H1 (cell line): ENCODE measurements at regions not wholly inside any gene's neighbourhood (a gene's known extent, or its start where the extent isn't known, plus 50 kb on each side); places are given as distances from the start of the nearest gene placed in this dataset.

Source experiments
- CTCF ChIA-PET: fragments of 300-600 bp; sonication (Branson Sonifier 250); formaldehyde crosslinking; loops from one replicate; lab custom pipeline; 2021; ENCODE audit not compliant: partially characterized antibody; lab: Charles Lee
- POLR2A ChIA-PET: fragments of 300-600 bp; sonication (Branson Sonifier 250); formaldehyde crosslinking; loops from one replicate; lab custom pipeline; 2021; ENCODE audit warnings: inconsistent platforms; ENCODE audit not compliant: partially characterized antibody; lab: Charles Lee
- DNase-seq, 2 experiments: peaks; one replicate each; pipeline versions ENCODE4 v3.0.0 to v3.0.0-alpha.2; 2010 to 2022; ENCODE audit warnings: low spot score in 2 of 2, low read depth in 1 of 2, mixed read lengths in 1 of 2
- FAIRE-seq: peaks from 2 replicates; lab custom pipeline; 2011; peaks lifted over from hg19 to GRCh38; lab: Jason Lieb, UNC
- H2AFZ ChIP-seq: 2 replicates; pipeline ENCODE4 v1.8.1; 2012; ENCODE audit warnings: low read length, inconsistent platforms
- H2AK5ac ChIP-seq: 2 replicates; pipeline ENCODE4 v1.6.1; 2013; ENCODE audit warnings: low read depth, low read length
- H2BK120ac ChIP-seq: replicated peaks from 2 replicates; pipeline ENCODE3; 2013; ENCODE audit warnings: low read depth, low read length, inconsistent platforms
- H2BK12ac ChIP-seq: 2 replicates; pipeline ENCODE4 v1.6.1; 2013; ENCODE audit warnings: low read depth, low read length
- H2BK15ac ChIP-seq: 2 replicates; pipeline ENCODE4 v1.6.1; 2013; ENCODE audit warnings: low read length
- H2BK20ac ChIP-seq: 2 replicates; pipeline ENCODE4 v1.6.1; 2013; ENCODE audit warnings: low read length
- H2BK5ac ChIP-seq: 2 replicates; pipeline ENCODE4 v1.6.1; 2013; ENCODE audit warnings: low read depth, low read length
- H3K14ac ChIP-seq: 2 replicates; pipeline ENCODE4 v1.6.1; 2013; ENCODE audit warnings: inconsistent platforms; ENCODE audit not compliant: insufficient read length
- H3K18ac ChIP-seq: 2 replicates; pipeline ENCODE4 v1.6.1; 2013; ENCODE audit warnings: low read length; ENCODE audit errors: extremely low read depth
- H3K23ac ChIP-seq: 2 replicates; pipeline ENCODE4 v1.6.1; 2013; ENCODE audit warnings: inconsistent platforms; ENCODE audit not compliant: insufficient read length
- H3K23me2 ChIP-seq: 2 replicates; pipeline ENCODE4 v1.6.1; 2013; ENCODE audit warnings: low read depth, low read length
- H3K27ac ChIP-seq: 2 replicates; pipeline ENCODE4 v1.6.1; 2011; ENCODE audit warnings: low read depth, low read length, inconsistent platforms
- H3K27me3 ChIP-seq, 4 experiments: replicated peaks in 1 of 4; 1 replicate in 1 of 4; 2 replicates in 3 of 4; pipeline versions ENCODE4 v1.6.1 to v1.8.1; 2011 to 2013; ENCODE audit warnings: low read length in 3 of 4, mild to moderate bottlenecking in 3 of 4, inconsistent platforms in 2 of 4, mixed read lengths in 2 of 4, moderate library complexity in 1 of 4; ENCODE audit not compliant: control insufficient read depth in 3 of 4, insufficient read depth in 3 of 4; ENCODE audit errors: extremely low read depth in 1 of 4
- H3K36me3 ChIP-seq, 4 experiments: 2 replicates each; pipeline versions ENCODE4 v1.6.1 to v1.8.1; 2011 to 2013; ENCODE audit warnings: mild to moderate bottlenecking in 4 of 4, low read length in 3 of 4, moderate library complexity in 2 of 4, control low read depth in 1 of 4, inconsistent platforms in 1 of 4; ENCODE audit not compliant: insufficient read depth in 4 of 4, control insufficient read depth in 2 of 4
- H3K4ac ChIP-seq: replicated peaks from 2 replicates; pipeline ENCODE3; 2013; ENCODE audit warnings: low read length, low read depth, mixed read lengths, inconsistent platforms; ENCODE audit not compliant: insufficient read length
- H3K4me1 ChIP-seq, 4 experiments: replicated peaks in 1 of 4; 1 replicate in 1 of 4; 2 replicates in 3 of 4; pipeline versions ENCODE4 v1.6.1 to v1.8.1; 2011 to 2013; ENCODE audit warnings: low read length in 3 of 4, inconsistent platforms in 2 of 4, mixed read lengths in 1 of 4; ENCODE audit not compliant: insufficient read depth in 4 of 4, control insufficient read depth in 3 of 4
- H3K4me2 ChIP-seq, 2 experiments: 2 replicates each; pipeline versions ENCODE4 v1.6.1 to v1.8.1; 2011 to 2013; ENCODE audit warnings: low read depth in 2 of 2, low read length in 2 of 2, control low read depth in 1 of 2, inconsistent platforms in 1 of 2, mild to moderate bottlenecking in 1 of 2; ENCODE audit not compliant: insufficient read depth in 1 of 2
- H3K4me3 ChIP-seq, 4 experiments: fragments of 200-600, 300-600 bp in 1 of 4; sonication (generic), shearing (Covaris generic), sonication (Bioruptor Twin) in 1 of 4; 2 replicates each; pipeline versions ENCODE4 v1.5.1 to v1.8.1; 2011 to 2016; ENCODE audit warnings: low read length in 4 of 4, low read depth in 3 of 4, control low read depth in 2 of 4, inconsistent platforms in 2 of 4, mild to moderate bottlenecking in 2 of 4, mixed read lengths in 1 of 4, moderate library complexity in 1 of 4; ENCODE audit not compliant: insufficient read depth in 2 of 4; ENCODE audit errors: extremely low read depth in 1 of 4
- H3K56ac ChIP-seq: replicated peaks from 2 replicates; pipeline ENCODE3; 2013; ENCODE audit warnings: low read depth, mild to moderate bottlenecking, mixed read lengths, low read length, inconsistent platforms; ENCODE audit not compliant: insufficient read length
- H3K79me1 ChIP-seq: 2 replicates; pipeline ENCODE4 v1.6.1; 2013; ENCODE audit warnings: low read depth, low read length, control low read depth
- H3K79me2 ChIP-seq, 2 experiments: 2 replicates each; pipeline versions ENCODE4 v1.6.1 to v1.8.1; 2012 to 2013; ENCODE audit warnings: low read length in 2 of 2, mild to moderate bottlenecking in 2 of 2, inconsistent platforms in 1 of 2; ENCODE audit not compliant: insufficient read depth in 2 of 2, control insufficient read depth in 1 of 2
- H3K9ac ChIP-seq, 4 experiments: replicated peaks in 1 of 4; 1 replicate in 1 of 4; 2 replicates in 3 of 4; pipeline versions ENCODE4 v1.6.1 to v1.8.1; 2011 to 2013; ENCODE audit warnings: low read depth in 3 of 4, low read length in 3 of 4, control low read depth in 2 of 4, mild to moderate bottlenecking in 2 of 4, moderate library complexity in 2 of 4, inconsistent platforms in 1 of 4; ENCODE audit errors: extremely low read depth in 1 of 4
- H3K9me3 ChIP-seq, 2 experiments: 2 replicates each; pipeline versions ENCODE4 v1.6.1 to v1.8.1; 2012 to 2013; ENCODE audit warnings: mild to moderate bottlenecking in 2 of 2, moderate library complexity in 2 of 2, control low read depth in 1 of 2, inconsistent platforms in 1 of 2, low read depth in 1 of 2, low read length in 1 of 2, mixed read lengths in 1 of 2; ENCODE audit not compliant: insufficient read depth in 2 of 2
- H4K20me1 ChIP-seq, 2 experiments: replicated peaks in 1 of 2; 2 replicates each; pipeline versions ENCODE3 to v1.8.1; 2011 to 2013; ENCODE audit warnings: inconsistent platforms in 2 of 2, low read length in 2 of 2, mild to moderate bottlenecking in 1 of 2; ENCODE audit not compliant: insufficient read depth in 2 of 2, control insufficient read depth in 1 of 2
- H4K5ac ChIP-seq: 2 replicates; pipeline ENCODE4 v1.6.1; 2013; ENCODE audit warnings: low read length, low read depth, mixed read lengths, inconsistent platforms; ENCODE audit not compliant: insufficient read length
- H4K8ac ChIP-seq: 2 replicates; pipeline ENCODE4 v1.8.0; 2013; ENCODE audit warnings: mild to moderate bottlenecking, moderate library complexity, low read length, inconsistent platforms; ENCODE audit not compliant: insufficient read depth; ENCODE audit errors: extremely low read depth
- H4K91ac ChIP-seq: replicated peaks from 2 replicates; pipeline ENCODE3; 2013; ENCODE audit warnings: low read length, mixed read lengths, inconsistent platforms; ENCODE audit not compliant: insufficient read length
- ATF3 ChIP-seq: IDR thresholded peaks from 2 replicates; pipeline ENCODE4 v1.6.1; 2011; ENCODE audit warnings: low read depth, mild to moderate bottlenecking, low read length; ENCODE audit not compliant: insufficient read depth
- BACH1 ChIP-seq: IDR thresholded peaks from 2 replicates; pipeline ENCODE4 v1.6.1; 2012; ENCODE audit warnings: low read length, improper control_type of control experiment
- BRCA1 ChIP-seq: IDR thresholded peaks from 2 replicates; pipeline ENCODE4 v1.6.1; 2012; ENCODE audit warnings: low read depth, low read length, improper control_type of control experiment
- CBX5 ChIP-seq: fragments of 300-800, 300-1000 bp; sonication (generic); IDR thresholded peaks from 2 replicates; pipeline ENCODE4 v1.7.1; 2016; ENCODE audit warnings: antibody characterized with exemption, low read length, low read depth
- CTBP2 ChIP-seq: IDR thresholded peaks from 2 replicates; pipeline ENCODE4 v1.7.0; 2011; ENCODE audit warnings: borderline replicate concordance, mild to moderate bottlenecking, moderate library complexity, mixed read lengths, low read length; ENCODE audit not compliant: insufficient read depth, insufficient read length
- JUND ChIP-seq: IDR thresholded peaks from 2 replicates; pipeline ENCODE4 v1.6.1; 2011; ENCODE audit warnings: mild to moderate bottlenecking, improper control_type of control experiment, low read length
- RNF2 ChIP-seq: fragments of 200-900, 300-1000 bp; sonication (generic); IDR thresholded peaks from 2 replicates; pipeline ENCODE4 v1.7.1; 2016; ENCODE audit warnings: borderline replicate concordance, low read depth, mild to moderate bottlenecking, antibody characterized with exemption, low read length; ENCODE audit not compliant: poor library complexity, severe bottlenecking; ENCODE audit errors: missing control alignments
- SP1 ChIP-seq: IDR thresholded peaks from 2 replicates; pipeline ENCODE4 v1.6.1; 2011; ENCODE audit warnings: low read depth, low read length
- SRF ChIP-seq: IDR thresholded peaks from 2 replicates; pipeline ENCODE4 v1.6.1; 2011; ENCODE audit warnings: mild to moderate bottlenecking, low read depth, low read length, moderate library complexity
- TAF7 ChIP-seq: optimal IDR thresholded peaks from 2 replicates; pipeline ENCODE3; 2011; ENCODE audit warnings: low read depth, mild to moderate bottlenecking, inconsistent platforms, low read length, moderate library complexity, borderline replicate concordance
- ZNF274 ChIP-seq: IDR thresholded peaks from 2 replicates; pipeline ENCODE4 v1.7.0; 2012; ENCODE audit warnings: low read length, borderline replicate concordance; ENCODE audit errors: extremely low read depth
- WGBS, 2 experiments: shearing (Covaris generic) in 1 of 2; methylation state at CpG; one replicate each; pipeline versions ENCODE4 v1.1.6 to v1.1.7; 2013 to 2015; ENCODE audit warnings: low lambda C conversion rate in 2 of 2, mixed read lengths in 2 of 2, inconsistent platforms in 1 of 2, low coverage in 1 of 2, missing lambda C conversion rate in 1 of 2; ENCODE audit not compliant: insufficient replicate concordance in 2 of 2, insufficient coverage in 1 of 2, insufficient read length in 1 of 2; ENCODE audit errors: extremely low coverage in 1 of 2, missing lambda C conversion rate in 1 of 2; 5-methylcytosine and 5-hydroxymethylcytosine counted together

GRCh38 chr9:73441890-73442818 is 290.5 kb downstream of the ANXA1 start:
- CTCF ChIA-PET = no interaction called here
- TF ChIP-seq BACH1 (0 out of 2 replicates have a peak, but pooled peaks have one; percentile 59), CBX5 (no peak), SRF (no peak), TAF7 (no peak), BRCA1 (no peak), JUND (peak; percentile 79), CTBP2 (no peak), ATF3 (no peak), SP1 (peak; percentile 59; the same call in 1 of the 2 replicates), ZNF274 (no peak), RNF2 (no peak)

More at GRCh38 chr9:73441890-73442818, 290.5 kb downstream of the ANXA1 start:
- Histone ChIP-seq H2BK15ac (no peak overlapping the region), H2AFZ (0 out of 2 replicates have a peak overlapping the region, but pooled peaks have one; percentile 18), H3K36me3 (no peaks in the 10 kb centered on the region), H3K27me3 (no peaks in the 10 kb centered on the region), H2BK5ac (peak overlapping the region; percentile 67; the same call in 1 of the 2 replicates), H4K91ac (no peak overlapping the region), H3K14ac (no peak overlapping the region), H2BK120ac (peak overlapping the region; percentile 43), H3K23ac (no peak overlapping the region), H3K9me3 (no peaks in the 10 kb centered on the region), H4K5ac (no peak overlapping the region), H3K56ac (no peak overlapping the region), H3K4me1 (peaks cover 0 to 8% (median 2%) of the 10 kb centered on the region in 4 experiments; a peak in 2 of 7 replicates), H2BK20ac (no peak overlapping the region), H3K4me2 (0 out of 4 replicates have a peak overlapping the region, but pooled peaks of 1 of the 2 experiments have one; percentile 17), H3K27ac (peak overlapping the region; percentile 54; the same call in 1 of the 2 replicates), H3K4me3 (peak overlapping the region in 1 of 4 experiments; percentile 23; a peak in 1 of 8 replicates), H3K79me2 (no peaks in the 10 kb centered on the region), H4K20me1 (no peaks in the 10 kb centered on the region), H3K4ac (peak overlapping the region; percentile 87), H2BK12ac (peak overlapping the region; percentile 91; the same call in 1 of the 2 replicates), H3K79me1 (no peaks in the 10 kb centered on the region), H3K23me2 (no peaks in the 10 kb centered on the region), H3K18ac (no peak overlapping the region), H3K9ac (no peak overlapping the region), H4K8ac (no peak overlapping the region), H2AK5ac (no peak overlapping the region)
- FAIRE-seq (peak; percentile 63), DNase-seq (peak in 1 of 2 experiments; percentile 23)
- 71% methylated on average over 5 of the region's 5 CpGs; no CpG with 5 or more reads in 1 of the 2 experiments for WGBS, 2 experiments
- POLR2A ChIA-PET = no interaction called here
